Peyer's patch (tissue), 4 donors: ENCODE measurements at regions not wholly inside any gene's neighbourhood (a gene's known extent, or its start where the extent isn't known, plus 50 kb on each side); places are given as distances from the start of the nearest gene placed in this dataset.

Experiments
- DNase-seq, 3 donors: peaks; one replicate each; pipeline ENCODE4 v3.0.0-alpha.2; 2017 to 2019
- H3K27ac ChIP-seq, 4 donors: fragments of 200-600 bp; sonication (generic); one replicate each; pipeline ENCODE4 v1.5.1; 2016 to 2019
- H3K27me3 ChIP-seq, 2 donors: fragments of 200-600 bp; sonication (generic); one replicate each; pipeline ENCODE4 v1.5.1; 2019
- H3K36me3 ChIP-seq, 3 donors: fragments of 200-600 bp; sonication (generic); one replicate each; pipeline ENCODE4 v1.5.1; 2016 to 2019
- H3K4me1 ChIP-seq, 4 donors: fragments of 200-600 bp; sonication (generic); one replicate each; pipeline ENCODE4 v1.5.1; 2016 to 2019
- H3K4me3 ChIP-seq, 4 donors: fragments of 200-600 bp; sonication (generic); 1 replicate in 3 of 4; 2 replicates in 1 of 4; pipeline ENCODE4 v1.5.1; 2016 to 2019; ENCODE audit warnings: mild to moderate bottlenecking in 1 of 4
- H3K9me3 ChIP-seq, 4 donors: fragments of 200-600 bp; sonication (generic); one replicate each; pipeline ENCODE4 v1.5.1; 2016 to 2019; ENCODE audit warnings: mild to moderate bottlenecking in 1 of 4
- CTCF ChIP-seq, 6 experiments: fragments of 450-650 bp in 4 of 6; fragments of 200-600 bp in 2 of 6; sonication (generic) in 1 of 6; IDR thresholded peaks; one replicate each; pipeline ENCODE4 v1.5.1; 2017 to 2019; ENCODE audit warnings: antibody characterized with exemption in 6 of 6, mild to moderate bottlenecking in 3 of 6, moderate library complexity in 1 of 6
- POLR2A ChIP-seq, 2 donors: fragments of 450-650 bp; IDR thresholded peaks; one replicate each; pipeline ENCODE4 v1.5.1; 2017; ENCODE audit warnings: antibody characterized with exemption in 2 of 2, mild to moderate bottlenecking in 2 of 2, moderate library complexity in 2 of 2

GRCh38 chr12:87140262-87140661 is 884.1 kb upstream of the MGAT4C start:
- TF ChIP-seq CTCF (IDR thresholded peaks at IDR 0.05) (no peak), POLR2A (IDR thresholded peaks at IDR 0.05) (no peak)
- no peak for DNase-seq
- Histone ChIP-seq H3K4me1 (no peaks in the 10 kb centered on the region), H3K27ac (no peak overlapping the region), H3K9me3 (no peaks in the 10 kb centered on the region), H3K27me3 (no peaks in the 10 kb centered on the region), H3K36me3 (no peaks in the 10 kb centered on the region), H3K4me3 (no peak overlapping the region)

- Histone ChIP-seq H3K4me3 (no peak overlapping the region), H3K4me1 (no peaks in the 10 kb centered on the region), H3K9me3 (no peaks in the 10 kb centered on the region), H3K27ac (no peak overlapping the region), H3K36me3 (no peaks in the 10 kb centered on the region), H3K27me3 (no peaks in the 10 kb centered on the region)
- TF ChIP-seq POLR2A (IDR thresholded peaks at IDR 0.05), result no peak
- DNase-seq, result no peak
These were observed 881.0 kb upstream of the MGAT4C start for GRCh38 chr12:87137220-87137619.

- no peak for DNase-seq
- no peaks in the 10 kb centered on the region for H3K9me3 ChIP-seq
- H3K27me3 ChIP-seq, result no peaks in the 10 kb centered on the region
- H3K4me1 ChIP-seq, result no peaks in the 10 kb centered on the region
- TF ChIP-seq POLR2A (IDR thresholded peaks at IDR 0.05) (no peak), CTCF (IDR thresholded peaks at IDR 0.05) (no peak)
- no peak overlapping the region for H3K4me3 ChIP-seq
- no peaks in the 10 kb centered on the region for H3K36me3 ChIP-seq
- no peak overlapping the region for H3K27ac ChIP-seq
These were observed 880.3 kb upstream of the MGAT4C start for GRCh38 chr12:87136330-87136976.

- no peak for DNase-seq
- Histone ChIP-seq H3K27ac (no peak overlapping the region), H3K4me3 (no peak overlapping the region), H3K27me3 (no peaks in the 10 kb centered on the region), H3K9me3 (no peaks in the 10 kb centered on the region), H3K4me1 (no peaks in the 10 kb centered on the region), H3K36me3 (no peaks in the 10 kb centered on the region)
- TF ChIP-seq CTCF (IDR thresholded peaks at IDR 0.05) (no peak), POLR2A (IDR thresholded peaks at IDR 0.05) (no peak)
These were observed 871.1 kb upstream of the MGAT4C start for GRCh38 chr12:87127272-87127671.

- H3K4me1 ChIP-seq, result no peaks in the 10 kb centered on the region
- no peaks in the 10 kb centered on the region for H3K9me3 ChIP-seq
- H3K4me3 ChIP-seq, result no peak overlapping the region
- TF ChIP-seq CTCF (IDR thresholded peaks at IDR 0.05), result no peak
- TF ChIP-seq POLR2A (IDR thresholded peaks at IDR 0.05), result no peak
- DNase-seq, result no peak
- H3K36me3 ChIP-seq, result no peaks in the 10 kb centered on the region
- H3K27me3 ChIP-seq, result no peaks in the 10 kb centered on the region
- no peak overlapping the region for H3K27ac ChIP-seq
These were observed 865.7 kb upstream of the MGAT4C start for GRCh38 chr12:87121896-87122295.

- no peak overlapping the region for H3K4me3 ChIP-seq
- H3K9me3 ChIP-seq, result no peaks in the 10 kb centered on the region
- no peaks in the 10 kb centered on the region for H3K27me3 ChIP-seq
- no peaks in the 10 kb centered on the region for H3K36me3 ChIP-seq
- no peaks in the 10 kb centered on the region for H3K4me1 ChIP-seq
- DNase-seq, result no peak
- no peak overlapping the region for H3K27ac ChIP-seq
- TF ChIP-seq POLR2A (IDR thresholded peaks at IDR 0.05), result no peak
- TF ChIP-seq CTCF (IDR thresholded peaks at IDR 0.05), result no peak
These were observed 864.2 kb upstream of the MGAT4C start for GRCh38 chr12:87120440-87120839.
